ENCODE measurements at regions not wholly inside any gene's neighbourhood (a gene's known extent, or its start where the extent isn't known, plus 50 kb on each side); places are given as distances from the start of the nearest gene placed in this dataset.

DNA sequence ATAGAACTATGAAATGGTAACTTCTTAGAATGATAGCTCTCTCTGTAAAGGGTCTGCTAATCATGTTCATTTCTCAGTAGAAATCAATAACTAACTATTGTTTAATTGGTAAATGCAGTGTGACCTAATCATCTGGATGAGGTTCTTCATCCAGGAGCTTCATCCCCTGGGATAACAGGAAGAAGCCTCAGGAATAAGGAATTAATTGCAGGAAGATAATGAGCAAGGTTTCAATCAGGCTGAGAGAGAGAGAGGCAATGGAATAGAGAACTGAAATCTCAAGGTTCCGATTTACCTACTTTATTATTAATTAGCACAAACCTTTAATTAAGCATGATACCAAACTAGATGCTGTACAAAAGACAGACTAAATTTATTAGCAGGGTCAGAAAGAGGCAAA is 499.7 kb downstream of the MAT2B start:
- DNase-seq (ENCODE audit: low read depth in 2 of 2, low spot score in 1 of 2): no peak

DNA sequence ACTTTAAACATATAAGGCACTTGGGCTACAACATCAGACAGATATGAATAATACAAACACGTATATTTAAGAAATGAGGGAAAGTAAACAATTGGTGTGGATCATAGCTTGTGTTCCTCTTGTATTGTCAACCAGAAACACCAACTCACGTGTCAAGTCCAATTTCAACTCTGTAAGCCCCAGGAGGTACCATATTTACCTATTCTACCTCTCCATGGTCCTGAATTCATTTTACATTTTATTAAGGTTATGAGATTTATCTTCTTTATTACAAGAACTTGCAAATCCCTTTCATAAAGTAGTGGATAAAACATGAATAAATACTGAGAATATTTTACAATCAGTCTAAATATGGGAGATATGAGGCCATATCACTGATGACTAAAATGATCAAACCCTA is 501.6 kb downstream of the MAT2B start:
- no peak for DNase-seq (ENCODE audit: low read depth in 2 of 2, low spot score in 1 of 2)

- DNase-seq (ENCODE audit: low read depth in 2 of 2, low spot score in 1 of 2): no peak
Measured at GRCh38 chr5:164009621-164010020, 504.2 kb downstream of the MAT2B start.

GRCh38 chr5:164010900-164011299 is 505.5 kb downstream of the MAT2B start:
- no peak for DNase-seq (ENCODE audit: low read depth in 2 of 2, low spot score in 1 of 2)

GRCh38 chr5:164012371-164012770 is 507.0 kb downstream of the MAT2B start:
- DNase-seq (ENCODE audit: low read depth in 2 of 2, low spot score in 1 of 2): no peak

GRCh38 chr5:164013077-164013670 is 507.8 kb downstream of the MAT2B start:
- no peak for DNase-seq (ENCODE audit: low read depth in 2 of 2, low spot score in 1 of 2)

DNA sequence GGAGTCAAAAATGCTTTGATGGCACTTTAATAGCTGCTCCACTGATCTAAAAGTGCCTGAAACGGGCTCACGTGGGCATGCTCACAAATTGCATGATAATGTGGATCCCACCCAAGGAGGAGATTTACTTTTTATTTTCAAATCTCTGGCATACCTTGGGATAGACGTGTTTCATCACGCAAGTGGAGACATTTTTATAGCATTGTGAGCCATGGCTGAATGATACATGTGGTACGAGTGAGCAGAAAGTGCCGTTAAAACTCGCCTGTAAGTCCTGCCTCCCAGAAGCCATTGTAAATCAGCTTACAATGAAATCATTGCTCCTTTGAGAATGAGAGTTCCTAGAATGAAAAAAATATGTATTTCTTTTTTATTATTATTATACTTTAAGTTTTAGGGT is 514.7 kb downstream of the MAT2B start:
- no peak for DNase-seq (ENCODE audit: low read depth in 2 of 2, low spot score in 1 of 2)

- DNase-seq (ENCODE audit: low read depth in 2 of 2, low spot score in 1 of 2): no peak
Measured at GRCh38 chr5:164027738-164028137, 522.3 kb downstream of the MAT2B start.

DNA sequence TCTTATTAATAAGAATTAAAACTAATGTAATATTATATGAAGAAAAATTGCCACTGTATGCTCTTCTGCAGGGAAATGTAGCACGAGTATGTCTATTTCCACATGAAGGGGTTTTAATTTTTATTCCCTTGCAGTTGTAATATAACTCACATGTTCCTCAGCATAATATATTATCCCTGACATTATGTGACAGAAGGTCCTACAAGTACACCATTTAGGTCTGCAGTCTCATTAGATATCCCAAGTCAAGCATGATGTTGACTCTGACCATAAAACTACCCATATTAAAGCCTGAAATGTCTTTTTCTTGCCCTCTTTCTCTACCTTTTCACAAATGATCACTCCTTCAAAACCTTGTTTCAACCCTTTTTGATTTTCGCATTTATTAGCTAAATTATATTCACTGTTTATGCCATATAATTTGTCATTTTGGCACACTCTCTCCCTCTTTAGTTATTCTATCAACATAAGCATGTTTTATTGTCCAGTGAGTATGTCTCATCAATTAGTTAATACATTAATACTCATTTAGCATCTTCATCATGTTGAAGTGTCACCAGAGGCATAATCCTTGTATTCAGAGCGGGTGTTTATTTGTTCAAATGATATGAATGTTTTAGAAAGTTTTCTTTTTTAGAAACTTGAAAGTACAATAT is 532.8 kb downstream of the MAT2B start:
- DNase-seq (ENCODE audit: low read depth in 2 of 2, low spot score in 1 of 2): no peak

DNA sequence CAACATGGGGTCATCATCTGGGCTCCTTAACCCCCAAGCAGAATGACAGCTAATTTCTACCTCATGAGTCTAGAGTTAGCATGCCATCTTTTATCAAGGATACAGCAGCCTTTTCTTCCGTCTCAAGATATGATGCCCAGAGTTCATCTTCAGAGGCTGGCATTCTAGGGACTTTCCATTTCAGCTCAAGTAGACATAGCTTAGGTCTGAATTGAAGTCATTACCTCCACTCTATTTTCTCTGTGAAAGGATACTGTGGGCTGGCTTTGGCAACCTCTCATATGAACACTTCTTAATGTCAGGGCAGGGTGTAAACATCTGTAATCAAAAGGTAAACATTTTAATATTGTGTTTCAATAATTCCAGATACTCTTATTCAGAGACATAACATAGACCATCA is 535.7 kb downstream of the MAT2B start:
- no peak for DNase-seq (ENCODE audit: low read depth in 2 of 2, low spot score in 1 of 2)

GRCh38 chr5:164048359-164048926 is 543.0 kb downstream of the MAT2B start:
- no peak for DNase-seq (ENCODE audit: low read depth in 2 of 2, low spot score in 1 of 2)

DNA sequence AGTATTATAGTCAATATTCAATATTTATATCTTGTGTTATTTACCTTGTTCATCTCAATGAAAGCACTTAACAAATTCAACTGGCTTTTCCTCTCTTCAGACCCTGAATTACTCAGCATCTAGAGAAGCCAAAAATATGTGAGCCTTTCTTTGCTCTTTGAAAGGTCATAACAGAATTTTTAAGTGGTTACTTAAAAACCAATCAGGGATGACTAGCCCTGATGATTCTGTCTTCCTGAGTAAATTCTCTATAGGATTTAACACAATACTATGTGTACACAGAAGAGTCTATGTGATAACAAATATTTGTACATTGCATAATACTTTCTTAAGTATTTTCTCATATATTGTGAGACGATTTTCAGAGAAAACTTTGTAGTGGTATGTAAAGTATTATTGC is 546.3 kb downstream of the MAT2B start:
- no peak for DNase-seq (ENCODE audit: low read depth in 2 of 2, low spot score in 1 of 2)

DNA sequence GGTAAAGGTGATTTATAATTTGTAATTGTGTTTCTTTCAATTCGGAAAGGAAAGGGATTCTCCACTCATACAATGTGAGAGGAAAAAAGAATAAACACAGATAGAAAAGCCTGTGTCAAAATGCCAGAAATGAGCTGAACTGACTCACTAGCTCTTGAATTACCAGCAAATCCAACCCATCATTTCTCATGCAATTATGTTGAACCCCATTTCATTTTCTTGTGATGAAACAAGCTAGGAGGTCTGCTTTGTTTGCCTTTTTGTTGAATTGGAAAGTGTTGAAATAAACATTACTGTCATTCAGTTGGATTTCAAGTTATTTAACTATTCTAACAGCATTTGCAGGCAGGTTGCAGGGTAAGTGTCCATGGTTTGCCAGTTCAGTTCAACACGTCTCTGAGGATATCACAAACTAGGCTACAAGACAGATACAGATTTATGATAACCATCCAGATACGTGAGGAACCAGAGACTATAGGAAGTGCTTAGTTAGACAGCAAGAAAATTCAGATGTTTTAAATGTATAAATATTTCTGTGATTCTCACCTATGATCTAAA is 547.2 kb downstream of the MAT2B start:
- no peak for DNase-seq (ENCODE audit: low read depth in 2 of 2, low spot score in 1 of 2)

GRCh38 chr5:164053123-164053522 is 547.7 kb downstream of the MAT2B start:
- DNase-seq (ENCODE audit: low read depth in 2 of 2, low spot score in 1 of 2): no peak

GRCh38 chr5:164054461-164054860 is 549.0 kb downstream of the MAT2B start:
- DNase-seq (ENCODE audit: low read depth in 2 of 2, low spot score in 1 of 2): no peak

- no peak for DNase-seq (ENCODE audit: low read depth in 2 of 2, low spot score in 1 of 2)
Measured at GRCh38 chr5:164057121-164057520, 551.7 kb downstream of the MAT2B start.

DNA sequence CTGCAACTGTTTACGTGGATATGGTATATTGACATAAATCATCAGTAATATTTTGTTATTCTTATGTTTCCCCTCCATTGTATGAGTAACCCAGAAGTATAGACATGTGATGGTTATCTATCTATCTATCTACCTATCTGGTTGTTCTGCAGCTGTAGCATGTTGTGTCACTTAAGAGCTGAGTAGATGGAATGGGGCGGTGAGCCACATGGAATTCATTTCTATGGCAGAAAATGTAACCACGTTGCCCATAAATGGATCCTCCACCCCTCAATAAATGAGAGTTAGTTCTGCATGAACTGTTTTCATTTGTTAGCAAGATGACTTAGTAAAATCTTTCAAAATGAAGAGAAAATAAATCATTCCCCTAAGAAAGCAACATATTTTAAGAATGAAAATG is 553.2 kb downstream of the MAT2B start:
- DNase-seq (ENCODE audit: low read depth in 2 of 2, low spot score in 1 of 2): no peak

- DNase-seq (ENCODE audit: low read depth in 2 of 2, low spot score in 1 of 2): no peak
Measured at GRCh38 chr5:164059471-164059870, 554.1 kb downstream of the MAT2B start.

GRCh38 chr5:164060786-164061355 is 555.5 kb downstream of the MAT2B start:
- DNase-seq (ENCODE audit: low read depth in 2 of 2, low spot score in 1 of 2): no peak

GRCh38 chr5:164062304-164062703 is 556.9 kb downstream of the MAT2B start:
- DNase-seq (ENCODE audit: low read depth in 2 of 2, low spot score in 1 of 2): no peak

DNA sequence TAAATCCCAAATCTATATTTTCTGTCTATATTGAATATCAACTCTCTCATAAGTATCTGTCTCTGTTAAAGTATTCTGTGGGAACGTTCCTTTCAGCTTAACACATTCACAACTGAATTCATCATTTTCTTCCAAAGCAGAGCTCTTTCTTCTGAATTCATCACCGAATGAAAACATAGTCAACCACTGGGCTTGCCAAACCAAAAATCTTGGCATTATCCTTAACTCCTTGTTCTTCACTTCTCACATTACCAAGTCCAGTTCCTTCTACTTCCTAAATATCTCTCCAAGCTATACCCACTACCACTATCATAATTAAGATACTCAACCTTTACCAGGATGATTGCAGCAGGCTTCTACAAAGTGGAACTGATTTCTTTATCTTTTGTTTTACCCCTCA is 559.8 kb downstream of the MAT2B start:
- DNase-seq (ENCODE audit: low read depth in 2 of 2, low spot score in 1 of 2): no peak

DNA sequence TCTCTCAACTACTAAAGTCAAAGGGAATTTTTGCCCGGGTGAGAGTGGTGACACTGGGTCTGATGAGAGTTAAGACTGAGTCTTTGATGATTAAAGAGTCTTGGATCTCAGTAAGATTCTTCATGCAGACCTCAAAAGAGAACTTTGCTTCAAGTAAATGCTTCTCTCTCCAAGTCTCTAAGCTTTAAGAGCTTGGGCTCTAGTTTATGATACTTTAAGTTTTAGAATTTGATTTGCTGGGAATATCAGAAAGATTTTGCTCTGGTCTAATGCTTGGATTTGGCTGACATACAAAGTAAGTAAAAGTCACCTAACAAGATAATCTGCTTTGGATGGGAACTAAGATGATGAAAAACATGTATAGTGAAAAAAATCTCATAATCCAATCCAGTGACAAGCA is 566.3 kb downstream of the MAT2B start:
- DNase-seq (ENCODE audit: low read depth in 2 of 2, low spot score in 1 of 2): no peak

Measured in stimulated activated CD8-positive, alpha-beta memory T cell treated with anti-CD3 and anti-CD28 coated beads, Interleukin-4, amount 100 ng/mL, for 1 hour (primary cell).